Nephron progenitor cell (in vitro differentiated cells): ENCODE measurements at regions not wholly inside any gene's neighbourhood (a gene's known extent, or its start where the extent isn't known, plus 50 kb on each side); places are given as distances from the start of the nearest gene placed in this dataset.

Source experiments
- DNase-seq: peaks from one replicate; pipeline ENCODE4 v3.0.0; 2021
- H3K27ac Mint-ChIP-seq: 2 replicates; pipeline ENCODE4 v1.8.0; 2021; ENCODE audit warnings: mild to moderate bottlenecking, moderate library complexity, mixed read lengths
- H3K27me3 Mint-ChIP-seq: 2 replicates; pipeline ENCODE4 v1.8.0; 2021; ENCODE audit warnings: mild to moderate bottlenecking, low read depth, mixed read lengths; ENCODE audit not compliant: poor library complexity
- H3K36me3 Mint-ChIP-seq: 2 replicates; pipeline ENCODE4 v1.8.0; 2021; ENCODE audit warnings: low read depth, mixed read lengths
- H3K4me1 Mint-ChIP-seq: 2 replicates; pipeline ENCODE4 v1.8.0; 2021; ENCODE audit warnings: mixed read lengths
- H3K4me3 Mint-ChIP-seq: 2 replicates; pipeline ENCODE4 v1.8.0; 2021; ENCODE audit warnings: mild to moderate bottlenecking, moderate library complexity, mixed read lengths
- H3K9me3 Mint-ChIP-seq: 2 replicates; pipeline ENCODE4 v1.8.0; 2021; ENCODE audit warnings: mild to moderate bottlenecking, moderate library complexity, mixed read lengths
- CTCF ChIP-seq: fragments of 200-600 bp; sonication (generic); IDR thresholded peaks from 2 replicates; pipeline ENCODE4 v1.5.0; 2021; ENCODE audit warnings: antibody characterized with exemption

DNA sequence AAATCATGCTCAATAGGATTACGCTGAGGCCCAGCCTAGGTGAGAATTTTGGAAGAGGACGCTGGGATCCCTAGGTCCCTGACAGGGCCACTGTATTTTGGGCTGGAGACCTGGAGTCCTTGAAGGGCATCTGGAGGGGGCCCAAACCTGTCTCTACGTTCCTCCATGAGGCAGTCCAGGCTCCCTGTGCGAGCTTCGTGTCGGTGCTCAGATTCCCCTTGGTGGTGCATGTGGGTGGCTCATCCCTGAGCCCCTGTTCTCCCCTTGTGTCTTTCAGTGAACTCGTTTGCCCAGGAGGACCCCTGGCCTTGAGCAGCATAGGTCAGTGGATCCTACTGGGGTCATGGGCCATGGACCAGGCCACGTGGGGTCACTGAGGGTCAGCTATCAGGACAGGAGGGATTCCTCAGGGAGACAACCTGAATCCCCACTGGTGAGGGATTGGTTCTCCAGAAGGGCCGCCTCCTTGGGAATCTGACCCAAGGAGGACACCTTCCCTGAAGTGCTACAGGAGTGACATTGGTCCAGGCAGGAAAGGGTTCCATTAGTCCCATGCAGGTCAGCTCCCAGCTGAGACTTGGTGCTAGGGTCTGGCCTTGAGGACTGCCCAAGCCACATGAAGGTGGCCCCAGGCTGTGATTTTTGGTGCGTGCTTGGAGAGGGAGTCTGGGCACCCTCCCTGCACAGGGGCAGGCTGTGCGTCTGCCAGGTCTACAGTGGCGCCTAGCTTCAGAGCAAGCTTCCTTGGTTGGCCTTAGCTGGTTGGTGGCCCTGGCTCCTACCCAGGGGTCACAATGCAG is 229.8 kb downstream of the SNRPN start:
- TF ChIP-seq CTCF = no peak
- DNase-seq = no peak
- Mint-ChIP-seq H3K36me3 (no peaks in the 10 kb centered on the region), H3K27me3 (no peaks in the 10 kb centered on the region), H3K4me3 (no peak overlapping the region), H3K27ac (no peak overlapping the region), H3K4me1 (no peaks in the 10 kb centered on the region), H3K9me3 (peaks cover 89% of the 10 kb centered on the region)

DNA sequence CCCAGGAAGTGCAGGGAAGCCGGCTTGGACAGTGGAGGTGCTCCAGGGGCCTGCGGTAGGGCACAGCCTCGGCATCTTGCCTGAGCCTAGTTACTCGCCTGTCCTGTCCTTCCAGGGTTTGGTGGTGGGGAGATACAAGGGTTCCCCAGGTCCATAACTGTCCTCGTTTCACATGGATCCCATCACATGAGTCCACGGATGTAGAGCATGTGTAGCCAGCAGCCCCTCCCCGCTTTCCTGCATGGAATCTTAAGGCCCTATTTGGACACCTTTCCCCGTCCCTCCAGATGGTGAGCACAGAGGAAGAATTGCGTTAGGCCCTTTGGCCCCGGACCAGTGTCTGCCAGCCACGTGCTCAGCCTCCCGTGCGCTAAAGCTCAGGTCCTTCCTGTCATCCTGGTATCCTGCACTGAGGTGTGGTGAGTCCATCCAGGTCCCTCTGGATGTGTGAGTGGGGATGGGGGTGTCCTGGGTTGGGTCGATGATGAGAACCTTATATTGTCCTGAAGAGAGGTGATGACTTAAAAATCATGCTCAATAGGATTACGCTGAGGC is 230.4 kb downstream of the SNRPN start:
- TF ChIP-seq CTCF = no peak
- H3K4me1 Mint-ChIP-seq = no peaks in the 10 kb centered on the region
- no peak overlapping the region for H3K27ac Mint-ChIP-seq
- no peak overlapping the region for H3K4me3 Mint-ChIP-seq
- DNase-seq = no peak
- no peaks in the 10 kb centered on the region for H3K27me3 Mint-ChIP-seq
- peaks cover 89% of the 10 kb centered on the region for H3K9me3 Mint-ChIP-seq
- no peaks in the 10 kb centered on the region for H3K36me3 Mint-ChIP-seq

DNA sequence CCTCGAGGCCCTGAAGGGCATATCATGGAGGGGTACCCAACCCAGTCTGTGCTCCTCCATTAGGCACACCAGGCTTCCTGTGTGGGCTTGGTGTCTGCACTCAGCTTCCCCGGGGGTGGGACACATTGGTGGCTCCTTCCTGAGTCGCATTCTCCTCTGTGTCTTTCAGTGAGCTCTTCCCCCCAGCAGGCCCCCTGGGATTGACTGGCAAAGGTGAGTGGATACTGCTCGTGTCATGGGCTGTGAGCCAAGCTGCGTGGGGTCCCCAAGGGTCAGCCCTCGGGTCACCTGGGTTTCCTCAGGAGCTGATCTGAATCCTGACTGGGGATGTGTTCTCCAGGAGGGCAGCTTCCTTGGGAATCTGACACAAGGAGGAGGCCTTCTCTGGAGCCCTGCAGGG is 231.0 kb downstream of the SNRPN start:
- no peak for DNase-seq
- Mint-ChIP-seq H3K27ac (no peak overlapping the region), H3K27me3 (no peaks in the 10 kb centered on the region), H3K9me3 (peaks cover 89% of the 10 kb centered on the region), H3K36me3 (no peaks in the 10 kb centered on the region), H3K4me1 (no peaks in the 10 kb centered on the region), H3K4me3 (no peak overlapping the region)
- no peak for TF ChIP-seq CTCF

DNA sequence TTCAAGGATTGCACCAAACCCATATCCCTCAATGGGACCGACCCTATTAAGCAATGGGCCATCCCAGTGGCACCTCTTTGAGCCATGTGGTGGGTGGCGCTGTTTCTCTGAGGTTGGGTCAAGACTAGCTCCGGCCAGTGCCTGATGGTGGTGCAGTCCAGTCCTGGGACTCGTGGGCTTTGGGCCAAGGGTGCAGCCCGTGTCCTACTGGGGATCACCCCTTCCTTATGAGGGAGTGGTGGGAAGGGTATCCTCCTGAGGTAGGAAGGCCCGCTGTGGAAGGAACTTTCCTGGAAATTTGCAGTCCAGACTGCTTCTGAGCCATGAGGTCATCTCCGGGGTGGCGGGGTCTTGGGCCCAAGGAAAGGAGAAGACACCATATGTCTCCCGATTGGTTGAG is 231.6 kb downstream of the SNRPN start:
- Mint-ChIP-seq H3K36me3 (no peaks in the 10 kb centered on the region), H3K9me3 (peaks cover 92% of the 10 kb centered on the region), H3K27me3 (no peaks in the 10 kb centered on the region), H3K4me1 (no peaks in the 10 kb centered on the region), H3K27ac (no peak overlapping the region), H3K4me3 (no peak overlapping the region)
- TF ChIP-seq CTCF = no peak
- DNase-seq = no peak

DNA sequence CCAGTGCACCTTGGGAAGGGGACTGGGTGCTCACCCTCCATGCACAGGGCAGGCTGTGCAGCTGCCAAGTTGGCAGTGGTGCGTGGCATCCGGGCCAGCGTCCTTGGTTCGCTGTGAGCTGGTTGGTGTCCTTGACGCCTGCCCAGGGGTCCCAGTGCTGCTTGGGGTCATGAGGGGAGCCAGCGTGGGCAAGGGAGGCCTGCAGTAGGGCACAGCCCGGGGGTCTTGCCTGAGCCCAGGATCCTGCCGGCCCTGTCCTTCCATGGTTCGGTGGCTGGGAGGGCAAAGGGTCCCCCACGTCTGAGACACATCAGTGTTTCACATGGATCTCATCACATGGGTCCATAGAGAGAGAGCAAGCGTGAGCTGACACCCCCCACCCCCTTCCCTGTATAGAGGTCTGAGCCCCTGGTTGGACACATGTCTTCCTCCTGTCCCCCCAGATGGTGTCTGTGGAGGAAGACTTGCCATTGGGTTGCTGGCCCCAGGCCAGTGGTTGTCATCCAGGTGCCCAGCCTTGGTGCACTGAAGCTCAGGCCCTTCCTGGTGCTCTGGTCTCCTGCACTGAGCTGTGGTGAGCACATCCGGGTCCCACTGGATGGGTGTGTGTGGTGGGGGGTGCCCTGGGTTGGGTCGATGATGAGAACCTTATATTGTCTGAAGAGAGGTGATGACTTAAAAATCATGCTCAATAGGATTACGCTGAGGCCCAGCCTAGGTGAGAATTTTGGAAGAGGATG is 232.3 kb downstream of the SNRPN start:
- DNase-seq = no peak
- no peak overlapping the region for H3K4me3 Mint-ChIP-seq
- H3K27ac Mint-ChIP-seq = no peak overlapping the region
- H3K4me1 Mint-ChIP-seq = no peaks in the 10 kb centered on the region
- peaks cover 2% of the 10 kb centered on the region for H3K27me3 Mint-ChIP-seq
- H3K36me3 Mint-ChIP-seq = no peaks in the 10 kb centered on the region
- H3K9me3 Mint-ChIP-seq = peaks cover 92% of the 10 kb centered on the region
- TF ChIP-seq CTCF = no peak
